ENCODE measurements at regions not wholly inside any gene's neighbourhood (a gene's known extent, or its start where the extent isn't known, plus 50 kb on each side); places are given as distances from the start of the nearest gene placed in this dataset.

- no peak for DNase-seq (ENCODE audit: low read depth in 4 of 4, low spot score in 1 of 4)
Measured at GRCh38 chr22:34045311-34045710, 125.0 kb upstream of the LARGE1 start.

DNA sequence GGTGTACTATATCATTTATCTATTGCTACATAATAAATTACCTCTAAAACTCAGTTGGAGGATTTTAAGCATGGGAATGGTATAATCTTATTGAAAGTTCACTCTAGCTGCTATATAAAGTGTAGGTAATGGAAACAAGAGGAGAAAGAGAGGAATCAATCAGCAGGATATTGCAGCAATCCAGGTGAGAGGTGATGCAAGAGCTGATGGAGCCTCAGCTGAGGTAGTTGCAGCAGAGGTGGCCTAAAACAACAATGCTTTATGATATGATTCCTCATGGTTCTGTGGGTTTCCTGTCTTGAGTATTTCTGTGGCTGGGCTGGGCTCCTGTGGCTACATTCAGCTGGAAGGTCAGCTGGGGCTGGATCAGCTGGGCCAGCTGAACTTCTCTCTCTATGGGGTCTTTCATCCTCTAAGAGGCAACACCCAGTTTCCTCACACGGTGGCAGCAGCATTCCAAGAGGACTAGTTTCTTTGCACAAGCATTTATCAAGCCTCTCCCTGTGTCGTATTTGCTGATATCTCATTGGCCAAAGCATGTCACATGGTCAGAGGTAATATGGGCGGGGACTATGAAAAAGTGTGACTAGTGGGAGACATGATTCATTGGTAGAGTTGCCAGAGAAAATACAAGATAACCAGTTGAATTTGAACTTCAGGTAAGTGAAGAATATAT, 135.4 kb upstream of the LARGE1 start:
- no peak for DNase-seq (ENCODE audit: low read depth in 4 of 4, low spot score in 1 of 4)

DNA sequence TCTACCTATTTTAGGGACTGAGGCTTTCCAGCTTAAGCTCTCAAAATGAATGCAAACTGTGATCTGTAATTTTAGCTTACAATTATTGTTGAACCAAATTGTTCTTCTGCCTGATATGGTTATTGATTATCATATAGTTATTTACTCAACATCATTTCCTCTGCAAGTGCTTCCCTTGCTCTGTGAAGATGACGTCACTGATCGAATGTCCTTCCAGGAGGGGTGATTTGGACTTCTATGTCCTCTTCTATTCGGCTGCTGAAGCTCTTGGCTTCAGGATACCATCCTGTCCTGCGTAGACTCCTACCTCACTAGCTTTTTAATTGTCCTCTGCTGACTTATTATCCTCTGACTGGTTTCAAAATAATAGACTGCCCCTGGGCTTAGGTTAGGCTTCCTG, 137.4 kb upstream of the LARGE1 start:
- no peak for DNase-seq (ENCODE audit: low read depth in 4 of 4, low spot score in 1 of 4)

GRCh38 chr22:34064696-34065095, 144.4 kb upstream of the LARGE1 start:
- DNase-seq (ENCODE audit: low read depth in 4 of 4, low spot score in 1 of 4): no peak

- no peak for DNase-seq (ENCODE audit: low read depth in 4 of 4, low spot score in 1 of 4)
Measured at GRCh38 chr22:34067031-34067430, 146.8 kb upstream of the LARGE1 start.

- no peak for DNase-seq (ENCODE audit: low read depth in 4 of 4, low spot score in 1 of 4)
Measured at GRCh38 chr22:34068001-34068400, 147.7 kb upstream of the LARGE1 start.

DNA sequence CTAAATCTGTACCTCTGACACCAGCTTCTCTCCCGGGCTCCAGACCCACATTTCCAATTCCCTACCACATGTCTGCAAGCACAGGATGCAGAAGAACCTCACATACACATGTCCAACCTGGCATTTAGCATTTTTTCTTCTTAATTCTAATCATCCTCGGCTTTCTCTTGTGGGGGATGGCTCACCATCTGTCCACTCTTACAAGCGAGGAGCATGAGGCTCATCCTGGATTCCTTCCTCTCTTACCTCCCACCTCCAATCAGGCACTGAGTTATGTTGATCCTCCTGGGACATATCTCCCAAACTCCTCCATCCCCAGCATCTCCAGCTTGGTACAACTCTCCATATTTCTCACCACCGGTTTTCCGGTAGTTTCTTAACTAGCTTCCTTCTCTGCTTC, 149.8 kb upstream of the LARGE1 start:
- no peak for DNase-seq (ENCODE audit: low read depth in 4 of 4, low spot score in 1 of 4)

GRCh38 chr22:34070531-34070930, 150.3 kb upstream of the LARGE1 start:
- DNase-seq (ENCODE audit: low read depth in 4 of 4, low spot score in 1 of 4): no peak

GRCh38 chr22:34072585-34072984, 152.3 kb upstream of the LARGE1 start:
- DNase-seq (ENCODE audit: low read depth in 4 of 4, low spot score in 1 of 4): no peak

- no peak for DNase-seq (ENCODE audit: low read depth in 4 of 4, low spot score in 1 of 4)
Measured at GRCh38 chr22:34080433-34080832, 160.2 kb upstream of the LARGE1 start.

DNA sequence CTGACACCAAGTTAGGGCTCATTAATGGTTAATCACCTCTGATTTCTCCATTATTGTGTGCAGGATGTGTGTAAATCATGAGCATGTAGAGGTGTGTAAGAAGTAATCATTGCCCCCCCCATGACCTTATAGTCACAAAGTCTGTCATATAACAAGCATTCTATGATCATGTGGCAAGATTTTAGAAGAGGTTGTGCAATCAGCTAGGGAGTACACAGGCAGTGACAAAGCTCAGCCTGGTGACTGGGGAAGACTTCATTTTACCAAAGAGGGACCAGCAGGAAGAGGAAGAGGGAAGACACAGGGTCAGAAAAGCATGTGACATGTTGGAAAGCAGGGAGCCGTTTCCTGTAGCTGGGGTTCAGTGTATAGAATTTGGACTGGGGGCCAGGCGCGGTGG, 176.5 kb upstream of the LARGE1 start:
- no peak for DNase-seq (ENCODE audit: low read depth in 4 of 4, low spot score in 1 of 4)

GRCh38 chr22:34099278-34099677, 179.0 kb upstream of the LARGE1 start:
- no peak for DNase-seq (ENCODE audit: low read depth in 4 of 4, low spot score in 1 of 4)

- DNase-seq (ENCODE audit: low read depth in 4 of 4, low spot score in 1 of 4): no peak
Measured at GRCh38 chr22:34102633-34103032, 182.4 kb upstream of the LARGE1 start.

GRCh38 chr22:34105461-34106062, 185.3 kb upstream of the LARGE1 start:
- peak in 1 of 4 experiments; percentile 14 for DNase-seq (ENCODE audit: low read depth in 4 of 4, low spot score in 1 of 4)

GRCh38 chr22:34108168-34108567, 187.9 kb upstream of the LARGE1 start:
- no peak for DNase-seq (ENCODE audit: low read depth in 4 of 4, low spot score in 1 of 4)

GRCh38 chr22:34111210-34111824, 191.0 kb upstream of the LARGE1 start:
- DNase-seq (ENCODE audit: low read depth in 4 of 4, low spot score in 1 of 4): peak in 1 of 4 experiments; percentile 2

DNA sequence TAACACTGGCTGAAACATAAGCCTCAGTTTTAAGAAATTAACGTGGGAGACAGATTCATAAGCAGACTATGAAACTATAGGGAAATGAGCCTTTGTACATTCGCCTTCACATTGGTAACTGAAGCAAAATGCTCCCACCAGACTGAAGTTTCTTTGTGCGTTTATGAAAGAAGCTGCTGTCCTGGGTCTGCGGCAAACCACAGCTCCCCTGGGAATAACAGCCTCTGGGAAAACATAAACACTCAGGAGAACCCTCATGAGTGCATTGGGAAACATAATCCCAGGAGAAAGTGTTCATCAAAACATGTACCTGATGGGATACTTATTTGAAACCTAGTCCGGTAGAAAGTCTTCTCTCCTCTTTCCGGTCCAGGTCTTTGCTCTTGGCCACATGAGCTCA, 193.1 kb upstream of the LARGE1 start:
- DNase-seq (ENCODE audit: low read depth in 4 of 4, low spot score in 1 of 4): no peak

GRCh38 chr22:34114406-34114805, 194.1 kb upstream of the LARGE1 start:
- DNase-seq (ENCODE audit: low read depth in 4 of 4, low spot score in 1 of 4): no peak

- no peak for DNase-seq (ENCODE audit: low read depth in 4 of 4, low spot score in 1 of 4)
Measured at GRCh38 chr22:34115722-34116121, 195.4 kb upstream of the LARGE1 start.

GRCh38 chr22:34116126-34116525, 195.8 kb upstream of the LARGE1 start:
- DNase-seq (ENCODE audit: low read depth in 4 of 4, low spot score in 1 of 4): no peak

GRCh38 chr22:34122042-34122441, 201.8 kb upstream of the LARGE1 start:
- no peak for DNase-seq (ENCODE audit: low read depth in 4 of 4, low spot score in 1 of 4)

- DNase-seq (ENCODE audit: low read depth in 4 of 4, low spot score in 1 of 4): no peak
Measured at GRCh38 chr22:34129691-34130486, 209.6 kb upstream of the LARGE1 start.

Data from stimulated activated CD4-positive, alpha-beta T cell treated with anti-CD3 and anti-CD28 coated beads, Interleukin-1b, Interleukin-23, amount 100 ng/mL, for 24 hours (primary cell).